ENCODE measurements at regions not wholly inside any gene's neighbourhood (a gene's known extent, or its start where the extent isn't known, plus 50 kb on each side); places are given as distances from the start of the nearest gene placed in this dataset.

GRCh38 chr10:107436568-107436967 is 272.1 kb upstream of the SORCS1 start:
- ATAC-seq (ENCODE audit: low read depth) (no peak), DNase-seq (no peak)
- ChIA-PET CTCF (no interaction called here), POLR2A (no interaction called here)
- H3K36me3 Mint-ChIP-seq (ENCODE audit: low read depth): no peaks in the 10 kb centered on the region
- H3K27ac Mint-ChIP-seq: no peak overlapping the region
- peaks cover 10% of the 10 kb centered on the region for H3K4me1 Mint-ChIP-seq
- intact Hi-C loops (cut with micrococcal nuclease): no loop called here
- H3K4me3 Mint-ChIP-seq: no peak overlapping the region
- no peak for TF ChIP-seq CTCF (IDR thresholded peaks at IDR 0.05)
- H3K9me3 Mint-ChIP-seq: no peaks in the 10 kb centered on the region
- no peaks in the 10 kb centered on the region for H3K27me3 Mint-ChIP-seq

GRCh38 chr10:107434854-107435253 is 270.3 kb upstream of the SORCS1 start:
- ChIA-PET CTCF (no interaction called here), POLR2A (interaction anchor here (0.7 to 1.1 kb wide), 2 partner anchors 9 to 43 kb away, joined by 3 read pairs; no protein-coding TSS in a partner anchor)
- Mint-ChIP-seq H3K9me3 (no peaks in the 10 kb centered on the region), H3K27me3 (no peaks in the 10 kb centered on the region), H3K27ac (peak overlapping the region; percentile 36), H3K4me3 (no peak overlapping the region), H3K4me1 (peaks cover 10% of the 10 kb centered on the region), H3K36me3 (ENCODE audit: low read depth) (no peaks in the 10 kb centered on the region)
- peak; percentile 81 for ATAC-seq (ENCODE audit: low read depth)
- DNase-seq: no peak
- intact Hi-C loops (cut with micrococcal nuclease): no loop called here
- TF ChIP-seq CTCF (IDR thresholded peaks at IDR 0.05): no peak

- Mint-ChIP-seq H3K27ac (peak overlapping the region; percentile 37), H3K27me3 (no peaks in the 10 kb centered on the region), H3K36me3 (ENCODE audit: low read depth) (no peaks in the 10 kb centered on the region), H3K4me1 (peaks cover 10% of the 10 kb centered on the region), H3K9me3 (no peaks in the 10 kb centered on the region), H3K4me3 (no peak overlapping the region)
- ChIA-PET CTCF (no interaction called here), POLR2A (interaction anchor here (1.1 kb wide), 1 partner anchor 10 kb away, joined by 3 read pairs; no protein-coding TSS in a partner anchor)
- DNase-seq (no peak), ATAC-seq (ENCODE audit: low read depth) (no peak)
- intact Hi-C loops (cut with micrococcal nuclease): no loop called here
- no peak for TF ChIP-seq CTCF (IDR thresholded peaks at IDR 0.05)
These were observed 269.7 kb upstream of the SORCS1 start for GRCh38 chr10:107434201-107434600.

GRCh38 chr10:107433605-107434004 is 269.1 kb upstream of the SORCS1 start:
- no peak overlapping the region for H3K27ac Mint-ChIP-seq
- POLR2A ChIA-PET: interaction anchor here (0.7 kb wide), 1 partner anchor 15 kb away, joined by 7 read pairs; no protein-coding TSS in a partner anchor
- no peak overlapping the region for H3K4me3 Mint-ChIP-seq
- no peaks in the 10 kb centered on the region for H3K9me3 Mint-ChIP-seq
- no peak for TF ChIP-seq CTCF (IDR thresholded peaks at IDR 0.05)
- H3K27me3 Mint-ChIP-seq: no peaks in the 10 kb centered on the region
- CTCF ChIA-PET: no interaction called here
- H3K4me1 Mint-ChIP-seq: peaks cover 10% of the 10 kb centered on the region
- ATAC-seq (ENCODE audit: low read depth): no peak
- intact Hi-C loops (cut with micrococcal nuclease): no loop called here
- no peaks in the 10 kb centered on the region for H3K36me3 Mint-ChIP-seq (ENCODE audit: low read depth)
- DNase-seq: no peak

- ChIA-PET POLR2A (no interaction called here), CTCF (no interaction called here)
- Mint-ChIP-seq H3K4me3 (no peak overlapping the region), H3K27ac (no peak overlapping the region), H3K9me3 (no peaks in the 10 kb centered on the region), H3K4me1 (peaks cover 11% of the 10 kb centered on the region), H3K36me3 (ENCODE audit: low read depth) (no peaks in the 10 kb centered on the region), H3K27me3 (no peaks in the 10 kb centered on the region)
- intact Hi-C loops (cut with micrococcal nuclease): no loop called here
- TF ChIP-seq CTCF (IDR thresholded peaks at IDR 0.05): no peak
- ATAC-seq (ENCODE audit: low read depth) (no peak), DNase-seq (no peak)
These were observed 265.9 kb upstream of the SORCS1 start for GRCh38 chr10:107430446-107430845.
